Activated CD8-positive, alpha-beta memory T cell treated with anti-CD3 and anti-CD28 coated beads, Interleukin-2, amount 50 U/mL, for 24 hours (primary cell): ENCODE measurements at regions not wholly inside any gene's neighbourhood (a gene's known extent, or its start where the extent isn't known, plus 50 kb on each side); places are given as distances from the start of the nearest gene placed in this dataset.

Source experiments
- DNase-seq: peaks from one replicate; pipeline ENCODE4 v3.0.0-alpha.2; 2020; ENCODE audit errors: extremely low read depth

DNA sequence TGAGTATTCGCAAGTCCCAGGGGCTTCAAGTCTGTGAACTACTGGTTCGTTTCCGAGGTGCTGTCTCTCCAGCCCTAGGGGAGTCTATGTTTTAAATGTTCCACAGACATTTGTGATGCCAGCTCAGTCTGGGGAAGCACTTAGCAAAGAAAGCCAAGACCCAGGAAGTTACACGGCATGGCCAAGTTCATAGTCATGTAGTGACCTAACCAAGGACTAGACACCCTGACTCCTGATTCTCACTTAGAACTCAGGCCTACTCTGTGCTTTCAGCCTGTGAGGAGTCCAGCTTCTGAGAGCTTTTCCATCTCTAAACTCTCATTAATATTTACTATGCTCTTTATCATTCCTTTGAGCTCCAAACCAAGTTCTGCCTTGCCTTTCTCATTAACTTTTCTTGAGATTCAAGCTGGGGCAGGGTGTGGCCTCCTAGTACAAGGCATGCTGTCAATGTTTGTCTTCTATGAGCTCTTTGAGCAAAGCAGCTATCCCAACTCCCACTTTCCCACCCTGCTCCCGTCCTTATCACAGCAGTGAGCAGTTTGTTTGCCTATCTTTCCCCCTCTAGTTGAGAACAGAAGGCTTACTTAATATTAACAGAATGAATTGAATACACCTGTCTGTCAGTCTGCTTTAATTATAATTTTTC lies 105.4 kb upstream of the FAM9C start:
- DNase-seq, result no peak

DNA sequence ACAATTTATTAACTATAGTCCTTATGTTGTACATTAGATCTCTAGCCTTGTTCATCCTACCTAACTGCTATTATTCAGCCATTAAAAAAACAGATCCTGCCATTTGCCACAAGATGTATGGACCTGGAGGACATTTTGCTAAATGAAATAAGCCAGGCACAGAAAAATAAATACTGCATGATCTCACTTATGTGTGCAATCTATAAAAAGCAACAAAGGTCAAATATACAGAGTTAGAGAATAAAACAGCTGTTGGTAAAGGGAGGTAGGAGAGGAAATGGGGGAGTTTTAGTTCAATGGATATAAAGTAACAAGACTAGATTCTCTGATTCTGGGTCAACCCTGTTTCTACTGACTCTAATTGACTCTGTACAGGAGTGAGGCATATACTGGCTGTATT lies 103.3 kb upstream of the FAM9C start:
- DNase-seq, result no peak

DNA sequence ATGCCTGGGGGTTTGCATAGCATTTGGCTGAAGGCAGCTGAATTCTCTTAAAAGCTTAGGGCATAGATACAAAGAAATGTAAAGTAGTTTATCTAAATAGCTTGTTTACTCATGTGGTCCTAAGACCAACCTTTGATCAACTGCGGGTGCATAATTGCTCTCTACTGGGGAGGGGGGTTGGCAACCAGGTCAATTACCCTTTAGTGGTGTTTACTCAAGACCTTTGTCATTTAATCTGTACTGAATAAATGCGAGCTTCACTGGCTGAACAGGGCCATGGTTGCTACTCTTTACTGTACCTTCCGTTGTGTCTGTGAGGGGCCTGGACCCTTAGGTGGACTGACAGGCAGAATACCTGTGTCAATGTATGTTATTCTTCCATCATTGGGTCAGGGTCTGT lies 102.7 kb upstream of the FAM9C start:
- no peak for DNase-seq

DNA sequence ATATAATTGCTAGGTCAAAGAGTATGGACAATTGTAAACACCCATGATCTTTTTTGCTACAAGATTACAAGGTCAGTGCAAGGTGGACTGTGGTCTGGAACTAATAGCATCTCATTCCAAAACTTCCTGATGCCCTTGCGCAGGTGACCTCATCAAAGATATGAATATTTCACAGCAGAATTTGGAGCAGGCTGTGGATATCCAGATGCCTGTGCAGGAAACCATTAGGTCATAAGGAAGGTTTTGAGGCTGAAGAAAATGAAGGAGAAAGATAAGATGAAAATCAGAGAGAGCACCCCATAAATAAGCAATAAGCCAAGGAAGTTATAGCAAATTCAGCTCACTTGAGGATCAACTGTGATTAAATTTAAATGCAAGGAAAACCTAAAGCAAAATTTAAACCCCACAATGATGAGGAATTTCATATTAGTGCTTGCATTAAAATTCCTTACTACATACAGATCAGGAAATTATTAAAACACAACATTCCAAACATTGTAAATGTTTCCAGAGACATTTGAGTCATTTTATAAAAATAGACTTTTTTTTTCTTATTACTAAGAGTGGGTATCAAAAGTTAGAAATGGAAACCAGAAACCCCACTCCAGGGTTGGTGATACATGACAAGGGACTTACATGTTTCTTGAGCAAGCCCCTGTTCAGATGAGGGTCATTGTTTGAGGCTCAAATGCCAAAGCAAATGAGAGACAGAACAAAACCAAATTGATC lies 100.7 kb upstream of the FAM9C start:
- no peak for DNase-seq

DNA sequence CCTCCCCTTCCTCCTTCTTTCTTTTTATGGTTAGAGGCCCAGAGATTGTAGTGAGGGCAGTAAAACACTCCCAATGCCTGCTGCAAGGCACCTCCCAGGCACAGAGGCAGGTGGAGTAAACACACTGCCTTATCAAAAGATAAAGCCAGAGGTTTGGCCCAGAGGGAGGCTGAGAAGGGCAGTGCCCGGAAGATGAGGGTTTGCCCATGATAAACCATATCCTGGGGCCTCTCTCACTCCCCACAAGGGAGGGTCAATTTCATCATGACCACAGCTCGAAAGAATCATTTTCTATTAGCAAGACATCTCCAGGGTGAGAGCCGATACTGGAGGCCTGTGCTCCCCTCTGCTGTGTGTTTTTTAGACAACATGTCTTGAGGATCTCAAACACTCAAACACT lies 98.5 kb upstream of the FAM9C start:
- DNase-seq, result no peak

DNA sequence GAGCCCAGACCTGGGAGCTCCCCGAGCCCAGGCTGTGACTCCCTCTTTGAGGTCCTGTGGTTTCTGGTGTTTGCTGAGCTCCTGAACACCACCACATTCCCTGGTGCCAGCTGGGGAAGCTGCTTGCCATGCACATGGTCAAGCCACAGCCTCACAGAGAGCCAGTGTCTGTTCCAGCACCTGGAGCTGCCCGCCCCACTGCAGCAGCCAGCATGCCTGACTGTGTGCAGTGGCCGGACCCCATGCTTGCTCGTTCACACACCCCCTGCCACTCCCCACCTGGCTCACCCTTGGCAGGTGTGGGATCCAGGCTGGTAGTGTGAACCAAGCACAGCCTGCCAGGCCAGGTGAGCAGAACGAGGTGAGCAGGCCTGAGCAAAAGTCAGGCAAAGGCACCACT lies 95.6 kb upstream of the FAM9C start:
- DNase-seq, result no peak

DNA sequence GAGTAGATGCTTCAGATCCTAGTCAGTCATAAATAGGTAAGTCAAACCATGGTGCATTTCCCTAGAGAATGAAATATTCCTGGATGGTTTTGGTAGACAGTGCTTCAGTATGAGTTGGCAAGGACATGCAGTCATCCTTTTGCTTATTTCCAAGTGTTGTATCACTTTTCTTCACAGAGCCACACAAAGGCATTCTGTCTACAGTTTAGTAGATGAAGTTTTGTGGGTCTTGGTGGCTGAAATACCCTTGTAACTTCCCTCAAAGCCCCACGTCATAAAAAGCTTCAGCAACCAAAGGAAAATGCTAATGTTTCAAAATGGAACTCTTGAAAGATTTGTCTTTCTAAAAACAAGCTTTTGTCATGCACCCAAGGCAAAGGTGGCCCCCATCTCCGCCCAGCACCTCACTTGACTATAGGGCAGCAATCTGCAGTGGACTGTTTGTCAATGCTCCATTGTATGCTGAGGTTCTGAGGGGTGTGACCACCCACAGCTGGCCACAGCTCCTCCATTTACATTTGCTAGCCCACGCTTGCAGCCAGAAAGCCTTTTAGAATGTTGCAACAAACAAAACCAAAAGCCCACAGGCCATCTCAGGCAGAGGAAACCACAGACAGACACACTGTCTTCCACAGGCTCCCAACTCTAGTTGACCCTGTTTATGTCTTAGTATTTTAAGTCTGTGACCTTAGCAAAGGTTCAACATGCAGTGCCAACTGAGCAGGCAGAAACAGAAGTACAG lies 87.1 kb upstream of the FAM9C start:
- DNase-seq, result no peak

DNA sequence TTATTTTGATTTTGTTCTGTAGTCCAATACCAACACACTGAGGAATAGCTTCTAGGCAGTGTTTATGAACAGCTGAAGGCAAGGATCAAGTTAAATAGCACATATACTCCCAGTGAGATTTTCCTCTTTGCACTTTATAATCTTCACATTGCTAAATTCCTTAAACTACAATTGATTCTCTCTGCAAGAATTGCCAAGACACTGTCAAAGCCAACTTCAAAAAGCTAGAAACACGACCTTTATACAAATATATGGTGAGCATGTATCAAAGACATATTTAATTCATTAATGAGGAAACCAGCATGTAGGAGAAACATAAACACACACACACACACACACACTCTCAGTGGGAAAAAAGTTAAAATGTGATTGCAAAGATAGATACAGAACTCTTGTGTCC lies 86.4 kb upstream of the FAM9C start:
- DNase-seq, result no peak

DNA sequence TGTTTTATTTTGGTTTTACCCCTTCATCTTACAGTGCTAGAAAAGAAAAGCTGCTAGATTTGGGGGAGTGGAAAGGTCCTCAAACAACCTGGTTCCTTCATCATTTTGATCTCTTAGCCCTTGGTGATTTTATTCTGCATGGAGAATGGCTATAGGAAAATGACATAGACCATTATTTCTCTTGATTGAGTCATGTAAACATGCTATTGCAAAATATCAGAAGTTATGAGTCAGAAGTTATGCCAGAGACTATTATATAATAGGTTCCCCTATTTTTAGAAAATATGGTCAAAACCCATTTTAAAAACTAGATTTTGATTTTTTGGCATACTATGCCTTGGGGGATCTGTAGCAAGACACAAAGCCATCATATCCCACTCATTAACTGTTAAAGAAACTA lies 83.7 kb upstream of the FAM9C start:
- DNase-seq, result no peak

DNA sequence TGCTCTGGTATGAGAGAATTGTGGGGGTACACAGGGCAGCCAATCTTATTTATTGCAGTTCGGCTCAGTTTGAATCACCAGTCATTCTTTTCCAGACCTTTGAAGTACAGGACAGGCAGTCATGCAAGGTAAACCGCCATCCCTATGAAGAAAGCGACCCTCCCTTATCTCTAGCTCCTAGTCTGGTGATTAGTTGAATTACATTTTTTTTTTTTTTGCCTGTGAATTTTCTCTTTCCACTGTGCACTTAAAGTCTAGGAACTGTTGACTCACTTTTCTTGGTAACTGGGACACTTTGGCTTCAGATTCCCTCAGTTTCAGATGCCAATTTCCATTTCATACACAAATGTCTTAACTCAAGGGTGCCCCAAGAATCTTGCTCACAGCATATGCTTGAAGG lies 82.4 kb upstream of the FAM9C start:
- DNase-seq, result no peak

DNA sequence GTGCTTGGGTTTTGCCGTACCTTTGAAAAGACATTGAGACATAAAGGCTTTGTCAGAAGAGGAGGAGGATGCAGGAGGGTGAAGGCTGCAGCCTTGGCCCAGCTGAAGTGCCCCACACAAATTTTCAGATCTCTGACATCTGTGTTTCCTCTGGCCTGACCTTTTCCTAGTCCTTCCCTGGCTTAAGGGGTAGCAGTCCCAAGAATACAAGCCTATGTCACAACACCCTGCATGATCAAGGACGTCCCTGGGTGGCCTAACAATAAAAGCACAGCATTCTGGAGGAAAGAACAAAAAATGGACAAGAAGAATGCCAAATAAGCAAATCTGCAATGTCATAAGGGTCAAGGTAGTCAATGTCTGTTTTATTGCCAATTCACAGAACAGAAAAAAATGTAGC lies 80.8 kb upstream of the FAM9C start:
- DNase-seq, result no peak

DNA sequence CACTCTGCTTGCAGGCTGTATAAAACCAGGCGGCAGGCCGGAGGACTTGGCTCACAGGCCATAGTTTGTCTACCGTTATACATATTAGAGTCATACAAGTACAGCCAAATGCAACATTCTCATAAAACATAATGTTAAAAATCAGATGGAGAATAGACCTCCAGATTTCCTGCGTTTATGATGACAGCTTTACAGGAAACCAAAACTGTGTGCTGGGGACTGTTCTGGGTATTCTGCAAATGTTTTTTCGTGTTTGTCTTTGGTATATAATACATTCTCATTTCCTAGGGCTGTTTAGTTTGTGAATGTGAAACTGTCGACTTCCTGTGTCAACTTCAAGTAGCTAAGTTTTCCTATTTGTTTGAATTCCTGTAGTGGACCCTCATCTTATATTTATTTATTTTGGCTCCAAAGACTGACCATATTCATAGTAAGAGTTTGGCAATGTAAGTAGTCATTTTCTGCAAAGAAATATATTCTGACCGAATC lies 79.5 kb upstream of the FAM9C start:
- DNase-seq, result no peak

DNA sequence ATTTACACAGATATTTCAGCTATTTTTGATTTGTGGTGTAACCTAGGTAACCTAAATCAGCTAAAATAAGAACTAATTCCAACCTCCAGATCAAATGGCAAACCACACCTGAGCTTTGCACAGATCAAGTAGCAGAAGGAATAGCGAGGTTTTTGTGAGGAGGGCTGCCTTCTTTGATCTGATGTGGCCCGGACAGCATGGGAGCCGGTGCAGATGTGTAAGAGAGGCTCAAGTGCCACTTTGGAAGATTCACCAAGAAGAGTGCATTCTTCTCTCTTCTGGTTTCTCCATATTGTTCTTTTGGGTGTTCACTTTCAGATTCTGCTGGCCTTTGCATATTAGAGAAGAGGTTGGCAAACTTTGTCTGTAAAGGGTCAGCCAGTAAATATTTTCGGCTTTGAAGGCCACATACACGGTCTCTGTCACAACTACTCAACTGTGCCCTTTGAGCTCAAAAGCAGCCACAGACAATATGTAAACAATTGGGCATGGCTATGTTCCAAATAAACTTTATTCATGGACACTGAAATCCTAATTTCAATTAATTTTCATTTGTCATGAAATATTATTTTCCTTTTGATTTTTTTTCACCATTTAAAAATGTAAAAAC lies 78.9 kb upstream of the FAM9C start:
- DNase-seq, result no peak

DNA sequence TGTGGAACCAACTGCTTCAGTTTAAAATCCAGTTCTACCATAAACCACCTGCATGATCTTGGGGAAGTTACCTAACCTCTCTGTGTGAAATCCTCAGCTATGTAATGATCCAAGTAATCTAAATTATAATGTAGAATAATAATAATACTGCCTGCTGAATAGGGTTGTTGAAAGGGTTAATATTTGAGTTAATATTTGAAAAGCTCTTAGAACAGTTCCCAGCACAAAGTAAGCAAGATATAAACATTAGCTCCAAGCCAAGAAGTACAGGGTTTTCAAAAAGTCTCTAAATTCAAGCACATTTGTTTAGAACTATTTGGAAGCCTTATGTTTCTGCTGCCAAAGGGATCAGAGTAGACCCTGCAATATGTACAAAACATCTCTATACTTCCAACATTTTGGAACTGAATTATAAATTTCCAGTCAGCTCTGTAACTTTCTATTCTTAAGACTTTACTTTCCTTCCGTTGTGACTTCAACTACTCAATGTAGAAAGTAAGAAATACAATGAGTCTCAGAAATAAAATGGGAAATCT lies 76.7 kb upstream of the FAM9C start:
- DNase-seq, result no peak

DNA sequence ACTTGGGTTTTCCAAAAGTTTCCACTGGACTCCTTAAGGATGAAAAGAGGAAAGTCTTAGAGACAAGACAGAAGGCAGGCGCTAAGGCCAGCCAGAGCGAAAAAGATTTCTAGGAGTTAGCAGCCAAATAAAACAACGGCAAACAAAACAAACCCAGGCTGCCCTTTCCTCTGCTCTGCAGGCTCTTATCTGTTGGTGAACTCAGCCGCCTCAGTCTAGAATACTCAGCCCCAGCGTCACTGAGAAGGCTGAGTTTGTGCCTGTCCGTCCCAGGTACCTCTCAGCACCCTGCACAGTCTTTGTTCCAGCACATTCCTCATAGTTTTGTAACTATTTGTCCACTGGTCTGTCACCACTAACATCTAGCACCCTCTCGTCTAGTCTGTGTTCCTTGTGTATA lies 75.6 kb upstream of the FAM9C start:
- DNase-seq, result no peak

DNA sequence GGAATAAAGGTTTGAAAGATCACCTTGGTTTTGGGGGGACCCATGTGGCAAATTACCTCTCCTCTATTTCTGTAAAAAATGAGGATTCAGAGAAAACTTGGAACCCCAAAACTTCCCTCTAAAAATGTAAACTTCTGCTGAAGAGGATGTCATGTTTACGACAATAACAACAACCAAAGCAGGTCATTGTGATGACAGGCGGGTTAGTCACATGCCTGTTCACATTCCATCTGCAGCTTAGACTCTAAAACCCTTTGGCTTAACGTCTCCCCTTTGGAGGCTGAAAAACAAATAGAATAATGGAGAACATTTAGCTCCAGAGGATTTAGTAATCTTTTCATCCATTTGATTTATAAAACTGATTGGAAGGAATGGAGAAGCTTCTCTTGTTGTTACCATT lies 75.0 kb upstream of the FAM9C start:
- DNase-seq, result no peak

DNA sequence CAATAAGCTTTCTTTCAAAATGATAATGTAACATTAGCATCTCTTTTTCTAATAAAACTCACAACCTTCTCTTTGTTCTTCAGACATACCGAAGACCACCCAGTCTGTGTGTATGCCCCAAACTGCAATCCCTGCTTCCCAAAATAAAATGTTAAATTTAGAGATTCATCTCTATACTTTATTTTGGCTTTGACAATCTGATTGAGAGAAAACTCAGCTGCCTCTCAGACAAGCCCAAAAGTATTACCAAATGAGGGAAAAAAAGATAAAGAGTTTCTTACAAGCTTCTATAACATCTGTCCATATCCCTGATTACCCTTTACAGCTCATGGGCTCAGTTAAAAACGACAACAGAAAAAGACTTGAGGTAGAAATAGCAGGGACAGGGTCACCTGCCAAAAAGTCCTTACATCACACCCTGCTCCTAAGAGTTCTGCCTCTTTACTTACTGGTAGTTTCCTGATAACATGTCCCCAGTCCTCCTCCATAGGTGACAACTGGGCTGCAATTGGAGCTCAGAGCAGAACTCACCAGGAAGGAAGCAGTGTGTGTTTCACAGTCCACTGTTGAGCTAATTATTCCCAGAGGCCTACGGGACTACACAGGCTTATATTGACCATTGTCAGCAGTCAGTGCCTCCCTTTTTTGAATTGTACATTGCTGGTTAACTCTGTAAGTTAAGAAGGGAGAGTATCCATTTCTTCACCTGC lies 70.9 kb upstream of the FAM9C start:
- DNase-seq, result no peak

DNA sequence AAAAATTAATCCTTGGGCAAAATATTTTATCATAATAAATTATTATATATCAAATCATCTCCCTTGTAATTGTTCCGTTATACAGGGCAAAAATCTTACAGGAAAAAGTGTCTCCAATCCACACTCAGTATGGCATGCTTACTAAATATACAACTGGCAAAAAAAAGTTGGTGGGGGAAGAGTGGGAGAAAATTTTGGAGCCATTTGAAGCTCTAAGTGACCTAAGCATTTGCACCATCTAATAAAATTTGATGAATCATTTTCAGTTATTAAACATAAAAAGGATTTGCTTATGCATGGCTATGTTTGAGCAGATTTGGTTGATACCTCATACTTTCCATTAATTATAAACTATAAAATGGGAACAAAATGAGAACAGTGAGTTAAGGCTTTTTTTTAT lies 68.1 kb upstream of the FAM9C start:
- no peak for DNase-seq

DNA sequence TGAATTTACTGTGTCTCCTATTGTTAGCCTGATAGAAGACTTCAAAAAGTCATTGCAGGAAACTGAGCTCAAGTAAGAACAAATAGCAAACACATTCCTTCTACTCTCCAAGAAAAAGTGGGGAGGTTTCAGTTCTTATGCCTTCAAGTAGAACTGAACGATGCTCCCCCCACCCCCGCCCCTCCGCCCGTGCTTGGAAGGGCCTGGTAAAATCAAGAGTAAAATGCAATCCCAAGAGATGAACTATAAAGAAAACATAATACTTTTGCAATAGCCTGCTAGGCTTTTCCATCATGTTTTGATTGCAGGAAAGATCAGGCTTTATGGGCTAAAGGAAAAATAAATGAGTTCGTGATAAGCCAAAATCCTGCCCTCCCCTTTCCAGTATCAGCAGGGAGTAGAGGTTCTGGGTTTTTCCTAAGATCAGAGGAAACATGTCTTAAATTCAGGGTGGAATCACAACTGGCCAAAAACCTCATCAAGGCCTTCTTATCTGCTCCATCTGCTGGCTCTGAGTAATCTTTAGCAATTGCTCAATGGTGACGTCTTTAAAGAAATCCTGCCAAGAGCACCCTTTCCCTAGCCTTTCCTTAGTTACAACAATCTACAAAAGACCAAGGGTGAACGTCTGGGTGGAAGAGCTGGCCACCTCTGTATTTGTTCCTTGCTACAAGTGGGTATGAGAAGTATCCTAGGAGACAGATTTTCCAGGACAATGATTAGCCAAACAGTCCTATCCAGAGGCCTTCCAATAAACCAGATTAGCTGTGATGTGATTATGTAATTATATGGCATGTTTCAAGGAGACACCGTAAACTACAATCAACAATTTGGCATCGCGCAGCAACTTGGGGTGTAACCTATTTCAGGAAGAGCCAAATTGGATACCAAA lies 66.3 kb upstream of the FAM9C start:
- DNase-seq, result no peak

DNA sequence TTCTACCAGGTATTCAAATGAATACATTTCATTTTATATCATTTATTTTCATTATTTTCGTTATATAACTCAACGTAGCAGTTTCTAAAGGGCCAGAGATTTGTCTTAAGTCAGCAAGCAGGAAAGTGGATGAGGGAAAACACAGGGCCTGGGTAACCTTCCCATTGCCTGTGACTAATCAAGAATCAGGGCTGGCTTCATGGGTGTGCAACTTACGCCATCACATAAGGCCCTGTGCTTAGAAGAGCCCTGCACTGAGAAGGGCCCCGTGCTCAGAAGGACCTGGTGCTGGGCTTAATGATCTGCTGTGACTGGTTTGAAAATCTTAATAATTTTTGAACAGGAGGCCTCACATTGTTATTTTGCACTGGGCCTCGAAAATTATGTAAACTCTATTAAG lies 65.4 kb upstream of the FAM9C start:
- no peak for DNase-seq

DNA sequence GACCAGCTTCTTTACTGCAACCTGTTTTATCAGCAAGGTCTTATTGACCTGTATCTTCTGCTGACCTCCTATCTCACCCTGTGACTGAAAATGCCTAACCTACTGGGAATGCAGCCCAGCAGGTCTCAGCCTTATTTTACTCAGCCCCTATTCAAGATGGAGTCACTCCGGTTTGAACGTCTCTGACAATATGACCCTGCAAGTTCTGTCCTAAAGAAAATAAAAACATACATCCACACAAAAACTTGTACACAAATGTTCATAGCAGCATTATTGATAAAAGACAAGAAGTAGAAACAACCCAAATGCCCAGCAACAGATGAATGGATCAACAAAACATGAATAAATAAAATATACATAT lies 59.5 kb upstream of the FAM9C start:
- no peak for DNase-seq
